ENCODE measurements at regions not wholly inside any gene's neighbourhood (a gene's known extent, or its start where the extent isn't known, plus 50 kb on each side); places are given as distances from the start of the nearest gene placed in this dataset.

DNA sequence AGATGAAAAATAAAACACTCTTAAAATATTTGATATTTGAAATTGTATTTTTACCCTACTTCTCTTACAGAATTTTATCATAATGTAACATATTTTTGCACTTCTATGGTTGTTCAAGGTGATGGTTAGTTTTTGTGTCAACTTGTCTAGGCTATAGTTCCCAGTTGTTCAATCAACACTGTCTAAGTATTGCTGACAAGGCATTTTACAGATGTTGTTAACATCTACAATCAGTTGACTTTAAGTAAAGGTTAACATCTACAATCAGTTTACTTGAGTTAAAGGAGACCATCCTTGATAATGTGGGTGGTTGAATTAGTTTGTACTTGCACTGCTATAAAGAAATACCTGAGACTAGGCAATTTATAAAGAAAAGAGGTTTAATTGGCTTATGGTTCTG lies 206.5 kb downstream of the AEBP2 start:
- in situ Hi-C loops (cut with HindIII; ENCODE audit: low pct_unique_long_range_greater_than_20kb, low sequenced_read_pairs) = no loop called here
- POLR2A ChIA-PET = no interaction called here
- CTCF ChIA-PET = no interaction called here
- no peaks in the 10 kb centered on the region for H3K9me3 ChIP-seq (ENCODE audit: control insufficient read depth, insufficient read depth, low read depth, low read length)
- TF ChIP-seq SIN3A (IDR thresholded peaks at IDR 0.05; ENCODE audit: borderline replicate concordance, insufficient read depth, low read depth, low read length) = no peak
- TF ChIP-seq POLR2AphosphoS5 (IDR thresholded peaks at IDR 0.05; ENCODE audit: low read depth, low read length) = no peak
- TF ChIP-seq, protein P1, sequence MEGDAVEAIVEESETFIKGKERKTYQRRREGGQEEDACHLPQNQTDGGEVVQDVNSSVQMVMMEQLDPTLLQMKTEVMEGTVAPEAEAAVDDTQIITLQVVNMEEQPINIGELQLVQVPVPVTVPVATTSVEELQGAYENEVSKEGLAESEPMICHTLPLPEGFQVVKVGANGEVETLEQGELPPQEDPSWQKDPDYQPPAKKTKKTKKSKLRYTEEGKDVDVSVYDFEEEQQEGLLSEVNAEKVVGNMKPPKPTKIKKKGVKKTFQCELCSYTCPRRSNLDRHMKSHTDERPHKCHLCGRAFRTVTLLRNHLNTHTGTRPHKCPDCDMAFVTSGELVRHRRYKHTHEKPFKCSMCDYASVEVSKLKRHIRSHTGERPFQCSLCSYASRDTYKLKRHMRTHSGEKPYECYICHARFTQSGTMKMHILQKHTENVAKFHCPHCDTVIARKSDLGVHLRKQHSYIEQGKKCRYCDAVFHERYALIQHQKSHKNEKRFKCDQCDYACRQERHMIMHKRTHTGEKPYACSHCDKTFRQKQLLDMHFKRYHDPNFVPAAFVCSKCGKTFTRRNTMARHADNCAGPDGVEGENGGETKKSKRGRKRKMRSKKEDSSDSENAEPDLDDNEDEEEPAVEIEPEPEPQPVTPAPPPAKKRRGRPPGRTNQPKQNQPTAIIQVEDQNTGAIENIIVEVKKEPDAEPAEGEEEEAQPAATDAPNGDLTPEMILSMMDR (IDR thresholded peaks at IDR 0.05) = no peak
- TF ChIP-seq, protein P2, sequence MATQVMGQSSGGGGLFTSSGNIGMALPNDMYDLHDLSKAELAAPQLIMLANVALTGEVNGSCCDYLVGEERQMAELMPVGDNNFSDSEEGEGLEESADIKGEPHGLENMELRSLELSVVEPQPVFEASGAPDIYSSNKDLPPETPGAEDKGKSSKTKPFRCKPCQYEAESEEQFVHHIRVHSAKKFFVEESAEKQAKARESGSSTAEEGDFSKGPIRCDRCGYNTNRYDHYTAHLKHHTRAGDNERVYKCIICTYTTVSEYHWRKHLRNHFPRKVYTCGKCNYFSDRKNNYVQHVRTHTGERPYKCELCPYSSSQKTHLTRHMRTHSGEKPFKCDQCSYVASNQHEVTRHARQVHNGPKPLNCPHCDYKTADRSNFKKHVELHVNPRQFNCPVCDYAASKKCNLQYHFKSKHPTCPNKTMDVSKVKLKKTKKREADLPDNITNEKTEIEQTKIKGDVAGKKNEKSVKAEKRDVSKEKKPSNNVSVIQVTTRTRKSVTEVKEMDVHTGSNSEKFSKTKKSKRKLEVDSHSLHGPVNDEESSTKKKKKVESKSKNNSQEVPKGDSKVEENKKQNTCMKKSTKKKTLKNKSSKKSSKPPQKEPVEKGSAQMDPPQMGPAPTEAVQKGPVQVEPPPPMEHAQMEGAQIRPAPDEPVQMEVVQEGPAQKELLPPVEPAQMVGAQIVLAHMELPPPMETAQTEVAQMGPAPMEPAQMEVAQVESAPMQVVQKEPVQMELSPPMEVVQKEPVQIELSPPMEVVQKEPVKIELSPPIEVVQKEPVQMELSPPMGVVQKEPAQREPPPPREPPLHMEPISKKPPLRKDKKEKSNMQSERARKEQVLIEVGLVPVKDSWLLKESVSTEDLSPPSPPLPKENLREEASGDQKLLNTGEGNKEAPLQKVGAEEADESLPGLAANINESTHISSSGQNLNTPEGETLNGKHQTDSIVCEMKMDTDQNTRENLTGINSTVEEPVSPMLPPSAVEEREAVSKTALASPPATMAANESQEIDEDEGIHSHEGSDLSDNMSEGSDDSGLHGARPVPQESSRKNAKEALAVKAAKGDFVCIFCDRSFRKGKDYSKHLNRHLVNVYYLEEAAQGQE (IDR thresholded peaks at IDR 0.05; ENCODE audit: insufficient read depth in 1 of 2, low read depth in 2 of 2, low read length in 1 of 2) = no peak
- no peak for TF ChIP-seq TCF7L2 (IDR thresholded peaks at IDR 0.05; ENCODE audit: low read depth, low read length)
- no peak overlapping the region for H3K4me3 ChIP-seq (ENCODE audit: low read depth in 2 of 2, low read length in 2 of 2)
- intact Hi-C loops (cut with micrococcal nuclease; ENCODE audit: unreplicated experiment) = no loop called here
- DNase-seq (ENCODE audit: low read depth, low spot score) = no peak
- no TSS peak for BruUV-seq (replicated peaks)
- ATAC-seq = no peak
- no peaks in the 10 kb centered on the region for H3K4me1 ChIP-seq (ENCODE audit: control insufficient read depth, insufficient read depth, low read length)
- no peaks in the 10 kb centered on the region for H3K36me3 ChIP-seq (ENCODE audit: control insufficient read depth, insufficient read depth, low read length)
- H3K27me3 ChIP-seq (ENCODE audit: control insufficient read depth, insufficient read depth, low read length) = no peaks in the 10 kb centered on the region
- H3K27ac ChIP-seq (ENCODE audit: low read length) = no peak overlapping the region

DNA sequence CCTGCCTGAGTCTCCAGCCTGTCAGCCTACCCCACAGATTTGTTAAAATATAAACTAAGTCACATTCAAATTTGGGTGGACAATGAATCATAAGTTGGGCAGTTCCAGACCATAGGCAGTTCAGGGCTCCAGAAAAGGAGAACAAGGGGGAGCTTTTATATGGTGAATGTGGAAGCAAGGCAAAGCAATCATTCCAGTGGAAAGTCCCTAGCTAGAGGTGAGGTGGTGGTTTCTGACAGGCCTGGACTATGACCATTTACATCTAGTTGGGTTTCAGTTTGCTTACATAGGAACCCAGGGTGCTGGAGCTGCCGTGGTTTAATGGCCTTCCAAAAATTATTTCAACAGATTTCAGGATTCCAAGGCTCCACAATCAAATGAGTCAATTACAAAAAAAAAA lies 207.3 kb downstream of the AEBP2 start:
- BruUV-seq (replicated peaks) = no TSS peak
- H3K4me1 ChIP-seq (ENCODE audit: control insufficient read depth, insufficient read depth, low read length) = no peaks in the 10 kb centered on the region
- no peaks in the 10 kb centered on the region for H3K36me3 ChIP-seq (ENCODE audit: control insufficient read depth, insufficient read depth, low read length)
- no peak overlapping the region for H3K4me3 ChIP-seq (ENCODE audit: low read depth in 2 of 2, low read length in 2 of 2)
- in situ Hi-C loops (cut with HindIII; ENCODE audit: low pct_unique_long_range_greater_than_20kb, low sequenced_read_pairs) = no loop called here
- ATAC-seq (no peak), DNase-seq (ENCODE audit: low read depth, low spot score) (no peak)
- no peaks in the 10 kb centered on the region for H3K27me3 ChIP-seq (ENCODE audit: control insufficient read depth, insufficient read depth, low read length)
- POLR2A ChIA-PET = no interaction called here
- intact Hi-C loops (cut with micrococcal nuclease; ENCODE audit: unreplicated experiment) = no loop called here
- no peaks in the 10 kb centered on the region for H3K9me3 ChIP-seq (ENCODE audit: control insufficient read depth, insufficient read depth, low read depth, low read length)
- CTCF ChIA-PET = no interaction called here
- TF ChIP-seq, protein P2 (IDR thresholded peaks at IDR 0.05; ENCODE audit: insufficient read depth in 1 of 2, low read depth in 2 of 2, low read length in 1 of 2) = no peak
- TF ChIP-seq POLR2AphosphoS5 (IDR thresholded peaks at IDR 0.05; ENCODE audit: low read depth, low read length) = no peak
- TF ChIP-seq, protein P1 (IDR thresholded peaks at IDR 0.05) = no peak
- H3K27ac ChIP-seq (ENCODE audit: low read length) = no peak overlapping the region
